ENCODE measurements at regions not wholly inside any gene's neighbourhood (a gene's known extent, or its start where the extent isn't known, plus 50 kb on each side); places are given as distances from the start of the nearest gene placed in this dataset.

DNA sequence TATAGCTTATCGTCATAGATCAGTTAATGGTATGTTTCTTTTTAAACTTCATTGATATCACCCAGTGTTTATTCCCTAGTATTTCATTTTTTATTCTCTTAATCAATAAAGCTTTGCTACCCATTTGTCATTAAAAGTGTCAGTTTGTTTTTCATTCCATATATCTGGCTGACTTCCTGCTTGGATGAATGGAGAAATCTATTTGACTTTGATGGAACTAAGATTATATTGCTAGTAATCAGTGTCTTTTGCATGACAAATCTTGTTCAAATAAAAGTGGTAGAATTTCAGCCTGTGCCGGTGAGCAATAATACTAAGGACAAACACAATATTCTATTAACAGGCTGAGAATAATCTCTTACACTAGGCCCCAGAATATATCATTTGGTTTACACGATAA is 203.3 kb downstream of the SEC23IP start:
- TF ChIP-seq, protein P1, sequence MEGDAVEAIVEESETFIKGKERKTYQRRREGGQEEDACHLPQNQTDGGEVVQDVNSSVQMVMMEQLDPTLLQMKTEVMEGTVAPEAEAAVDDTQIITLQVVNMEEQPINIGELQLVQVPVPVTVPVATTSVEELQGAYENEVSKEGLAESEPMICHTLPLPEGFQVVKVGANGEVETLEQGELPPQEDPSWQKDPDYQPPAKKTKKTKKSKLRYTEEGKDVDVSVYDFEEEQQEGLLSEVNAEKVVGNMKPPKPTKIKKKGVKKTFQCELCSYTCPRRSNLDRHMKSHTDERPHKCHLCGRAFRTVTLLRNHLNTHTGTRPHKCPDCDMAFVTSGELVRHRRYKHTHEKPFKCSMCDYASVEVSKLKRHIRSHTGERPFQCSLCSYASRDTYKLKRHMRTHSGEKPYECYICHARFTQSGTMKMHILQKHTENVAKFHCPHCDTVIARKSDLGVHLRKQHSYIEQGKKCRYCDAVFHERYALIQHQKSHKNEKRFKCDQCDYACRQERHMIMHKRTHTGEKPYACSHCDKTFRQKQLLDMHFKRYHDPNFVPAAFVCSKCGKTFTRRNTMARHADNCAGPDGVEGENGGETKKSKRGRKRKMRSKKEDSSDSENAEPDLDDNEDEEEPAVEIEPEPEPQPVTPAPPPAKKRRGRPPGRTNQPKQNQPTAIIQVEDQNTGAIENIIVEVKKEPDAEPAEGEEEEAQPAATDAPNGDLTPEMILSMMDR (conservative IDR thresholded peaks at IDR 0.05), result no peak
- no peak for TF ChIP-seq EZH2 (IDR thresholded peaks at IDR 0.05; ENCODE audit: low read depth)
